Endothelial cell of umbilical vein (primary cell): ENCODE measurements at regions not wholly inside any gene's neighbourhood (a gene's known extent, or its start where the extent isn't known, plus 50 kb on each side); places are given as distances from the start of the nearest gene placed in this dataset.
"Not testable (repeated sequence)": the region's sequence is repeated elsewhere in the genome, so short reads cannot be mapped to it uniquely, and the experiment has no call there.

Experiments used
- BruUV-seq: library from RNA; stranded (reverse); fragments of 400-500 nt; replicated peaks from 2 replicates; lab custom pipeline; 2021; lab: Mats Ljungman, UMichigan
- CTCF ChIA-PET: fragments of 300-600, 350-600 bp; sonication (Branson Sonifier 250); formaldehyde crosslinking; loops from one replicate; lab custom pipeline; 2021; ENCODE audit warnings: antibody characterized with exemption, inconsistent platforms; lab: Charles Lee
- POLR2A ChIA-PET: fragments of 300-600, 350-600 bp; sonication (Branson Sonifier 250); formaldehyde crosslinking; loops from one replicate; lab custom pipeline; 2021; ENCODE audit warnings: antibody characterized with exemption, inconsistent platforms; lab: Charles Lee
- DNase-seq: peaks from one replicate; pipeline ENCODE4 v3.0.0-alpha.2; 2011; ENCODE audit warnings: low read depth, low spot score
- FAIRE-seq: peaks from 2 replicates; lab custom pipeline; 2011; peaks lifted over from hg19 to GRCh38; lab: Jason Lieb, UNC
- H2AFZ ChIP-seq: 2 replicates; pipeline ENCODE4 v1.6.0; 2012; ENCODE audit warnings: low read depth, low read length, control low read depth, inconsistent platforms
- H3K27ac ChIP-seq: 2 replicates; pipeline ENCODE4 v1.5.1; 2011; ENCODE audit warnings: low read depth, mild to moderate bottlenecking, control low read depth, low read length, moderate library complexity; ENCODE audit not compliant: insufficient read depth
- H3K27me3 ChIP-seq, 2 experiments: 2 replicates each; pipeline versions ENCODE4 v1.6.0 to v1.6.1; 2011; ENCODE audit warnings: low read length in 2 of 2, mixed read lengths in 1 of 2; ENCODE audit not compliant: control insufficient read depth in 2 of 2, insufficient read depth in 2 of 2
- H3K36me3 ChIP-seq, 2 experiments: 2 replicates in 1 of 2; 3 replicates in 1 of 2; pipeline ENCODE4 v1.5.1; 2011; ENCODE audit warnings: low read length in 2 of 2, mild to moderate bottlenecking in 1 of 2, moderate library complexity in 1 of 2; ENCODE audit not compliant: control insufficient read depth in 2 of 2, insufficient read depth in 2 of 2; ENCODE audit errors: extremely low read depth in 1 of 2
- H3K4me1 ChIP-seq: 3 replicates; pipeline ENCODE4 v1.5.1; 2011; ENCODE audit warnings: mild to moderate bottlenecking, low read length; ENCODE audit not compliant: control insufficient read depth, insufficient read depth; ENCODE audit errors: extremely low read depth
- H3K4me2 ChIP-seq: 2 replicates; pipeline ENCODE4 v1.6.1; 2011; ENCODE audit warnings: low read length, control low read depth, mixed read lengths; ENCODE audit not compliant: insufficient read depth
- H3K4me3 ChIP-seq, 3 experiments: fragments of 200-600 bp in 1 of 3; sonication (generic), shearing (Covaris generic) in 1 of 3; replicated peaks in 1 of 3; 2 replicates each; pipeline ENCODE4 v1.5.1; 2011 to 2016; ENCODE audit warnings: control low read depth in 3 of 3, low read length in 3 of 3, mild to moderate bottlenecking in 2 of 3, inconsistent platforms in 1 of 3, low read depth in 1 of 3, moderate library complexity in 1 of 3; ENCODE audit not compliant: insufficient read depth in 1 of 3
- H3K79me2 ChIP-seq: 2 replicates; pipeline ENCODE4 v1.6.0; 2012; ENCODE audit warnings: low read length, inconsistent platforms; ENCODE audit not compliant: control insufficient read depth, insufficient read depth
- H3K9ac ChIP-seq: replicated peaks from 2 replicates; pipeline ENCODE3; 2011; ENCODE audit warnings: low read length, control low read depth; ENCODE audit not compliant: insufficient read depth; ENCODE audit errors: extremely low read depth
- H3K9me1 ChIP-seq: replicated peaks from 3 replicates; pipeline ENCODE4 v1.6.0; 2011; ENCODE audit warnings: mild to moderate bottlenecking, low read length; ENCODE audit not compliant: control insufficient read depth, insufficient read depth; ENCODE audit errors: extremely low read depth
- H3K9me3 ChIP-seq: replicated peaks from 2 replicates; pipeline ENCODE4 v1.5.1; 2012; ENCODE audit warnings: low read length, inconsistent platforms; ENCODE audit not compliant: control insufficient read depth, insufficient read depth
- H4K20me1 ChIP-seq: replicated peaks from 2 replicates; pipeline ENCODE3; 2011; ENCODE audit warnings: mild to moderate bottlenecking, low read length; ENCODE audit not compliant: control insufficient read depth, insufficient read depth; ENCODE audit errors: extremely low read depth
- CTCF ChIP-seq, 2 donors: IDR thresholded peaks; 1 replicate in 1 of 2; 2 replicates in 1 of 2; pipeline ENCODE4 v1.5.1; 2011; ENCODE audit warnings: low read length in 2 of 2, mild to moderate bottlenecking in 2 of 2, moderate library complexity in 2 of 2, control low read depth in 1 of 2, inconsistent platforms in 1 of 2, low read depth in 1 of 2; ENCODE audit not compliant: insufficient read depth in 1 of 2; ENCODE audit errors: extremely low read depth in 1 of 2
- EZH2 ChIP-seq: IDR thresholded peaks from 2 replicates; pipeline ENCODE4 v1.6.1; 2012; ENCODE audit warnings: borderline replicate concordance, low read depth, mild to moderate bottlenecking, moderate library complexity, low read length, inconsistent platforms; ENCODE audit not compliant: severe bottlenecking
- FOS ChIP-seq: IDR thresholded peaks from 2 replicates; pipeline ENCODE4 v1.6.1; 2011; ENCODE audit warnings: mild to moderate bottlenecking, low read length, moderate library complexity, borderline replicate concordance; ENCODE audit not compliant: insufficient read depth
- GATA2 ChIP-seq: IDR thresholded peaks from 2 replicates; pipeline ENCODE4 v1.7.0; 2011; ENCODE audit warnings: low read depth, mild to moderate bottlenecking, moderate library complexity, mixed read lengths, low read length; ENCODE audit not compliant: insufficient read length, insufficient read depth
- JUN ChIP-seq: IDR thresholded peaks from 2 replicates; pipeline ENCODE4 v1.6.1; 2011; ENCODE audit warnings: borderline replicate concordance, low read depth; ENCODE audit not compliant: insufficient read length, insufficient read depth
- MAX ChIP-seq: IDR thresholded peaks from 2 replicates; pipeline ENCODE4 v1.6.1; 2011; ENCODE audit not compliant: insufficient read depth, insufficient read length
- MYC ChIP-seq: IDR thresholded peaks from one replicate; pipeline ENCODE4 v1.6.1; 2011; ENCODE audit warnings: mild to moderate bottlenecking, low read depth, low read length
- POLR2A ChIP-seq: IDR thresholded peaks from 2 replicates; pipeline ENCODE4 v1.6.1; 2012; ENCODE audit warnings: low read depth, mild to moderate bottlenecking, control low read depth, low read length
- POLR2AphosphoS5 ChIP-seq: IDR thresholded peaks from 2 replicates; pipeline ENCODE4 v1.6.1; 2012; ENCODE audit warnings: low read depth, mild to moderate bottlenecking, control low read depth, low read length, moderate library complexity; ENCODE audit not compliant: insufficient read depth
- dilution Hi-C: fragments of 300-500 bp; cut with MboI; formaldehyde crosslinking; loops from one replicate; pipeline ENCODE4 v1.15.0; 2019; ENCODE audit warnings: low sequenced_read_pairs; ENCODE audit not compliant: extremely low pct_ligation_motif_present
- intact Hi-C: fragments of 100-400 bp; cut with micrococcal nuclease; formaldehyde crosslinking; loops from one replicate; pipeline ENCODE4 v1.10.0; 2022

- TF ChIP-seq CTCF (IDR thresholded peaks at IDR 0.05; ENCODE audit: extremely low read depth in 1 of 2, insufficient read depth in 1 of 2, low read depth in 1 of 2, low read length in 2 of 2) (no peak), MAX (no peak), FOS (no peak), POLR2A (no peak), JUN (no peak), MYC (no peak), GATA2 (no peak), POLR2AphosphoS5 (no peak), EZH2 (no peak)
- FAIRE-seq: no peak
- Histone ChIP-seq H3K4me3 (no peak overlapping the region), H2AFZ (no peak overlapping the region), H3K9me3 (peaks cover 2% of the 10 kb centered on the region), H3K9ac (no peak overlapping the region), H3K36me3 (no peaks in the 10 kb centered on the region), H3K9me1 (no peaks in the 10 kb centered on the region), H3K4me2 (no peak overlapping the region), H3K4me1 (no peaks in the 10 kb centered on the region), H3K27me3 (no peaks in the 10 kb centered on the region), H3K79me2 (no peaks in the 10 kb centered on the region), H3K27ac (no peak overlapping the region), H4K20me1 (no peaks in the 10 kb centered on the region)
- ChIA-PET CTCF (no interaction called here), POLR2A (no interaction called here)
- no peak for DNase-seq
- intact Hi-C loops (no loop called here), dilution Hi-C loops (no loop called here)
- no TSS peak for BruUV-seq
Observed at GRCh38 chr2:8445580-8445979, 236.3 kb upstream of the ID2 start.

GRCh38 chr2:8446751-8447150 is 235.1 kb upstream of the ID2 start:
- DNase-seq, POLR2A ChIA-PET, H3K9me3 ChIP-seq, H3K4me2 ChIP-seq, dilution Hi-C loops, BruUV-seq, H3K9ac ChIP-seq, CTCF ChIA-PET, H3K36me3 ChIP-seq, H3K9me1 ChIP-seq, H3K27me3 ChIP-seq, H4K20me1 ChIP-seq, H3K79me2 ChIP-seq, H3K27ac ChIP-seq, H2AFZ ChIP-seq, intact Hi-C loops, FAIRE-seq, H3K4me1 ChIP-seq, H3K4me3 ChIP-seq: not testable (repeated sequence)
